Choroid plexus epithelial cell (primary cell): ENCODE measurements at regions not wholly inside any gene's neighbourhood (a gene's known extent, or its start where the extent isn't known, plus 50 kb on each side); places are given as distances from the start of the nearest gene placed in this dataset.

Experiments
- DNase-seq: peaks from one replicate; pipeline ENCODE4 v3.0.0-alpha.2; 2010; ENCODE audit warnings: low read depth
- H3K4me3 ChIP-seq: 2 replicates; pipeline ENCODE4 v1.5.1; 2011; ENCODE audit warnings: low read depth, mild to moderate bottlenecking, control low read depth, low read length, moderate library complexity
- TF ChIP-seq, protein P1 (sequence below): conservative IDR thresholded peaks from 2 replicates; pipeline ENCODE4 v1.5.1; 2011; ENCODE audit warnings: low read depth, mild to moderate bottlenecking, control low read depth, inconsistent platforms, low read length, moderate library complexity

DNA sequence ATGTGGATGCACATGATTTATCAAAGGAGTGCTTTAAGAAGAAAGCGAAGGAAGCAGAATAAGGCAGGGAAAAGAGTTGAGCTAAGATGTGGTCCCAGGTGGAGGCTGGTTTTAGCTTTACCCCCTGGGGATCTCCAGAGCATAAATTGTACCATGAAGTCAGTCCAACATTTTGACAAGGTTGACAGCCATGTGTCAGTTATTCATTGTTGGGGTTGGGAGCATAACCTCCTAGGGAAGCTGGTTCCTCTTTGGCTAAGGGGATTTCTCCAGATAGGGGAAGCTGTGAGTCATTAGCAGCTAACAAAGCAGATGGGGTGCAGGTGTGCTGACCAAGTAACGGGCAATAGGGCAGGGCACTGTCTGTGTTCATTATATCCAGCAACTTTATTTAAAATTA, 123.7 kb upstream of the IGSF10 start:
- peak; percentile 23 for DNase-seq
- H3K4me3 ChIP-seq, result no peak overlapping the region
- TF ChIP-seq, protein P1, sequence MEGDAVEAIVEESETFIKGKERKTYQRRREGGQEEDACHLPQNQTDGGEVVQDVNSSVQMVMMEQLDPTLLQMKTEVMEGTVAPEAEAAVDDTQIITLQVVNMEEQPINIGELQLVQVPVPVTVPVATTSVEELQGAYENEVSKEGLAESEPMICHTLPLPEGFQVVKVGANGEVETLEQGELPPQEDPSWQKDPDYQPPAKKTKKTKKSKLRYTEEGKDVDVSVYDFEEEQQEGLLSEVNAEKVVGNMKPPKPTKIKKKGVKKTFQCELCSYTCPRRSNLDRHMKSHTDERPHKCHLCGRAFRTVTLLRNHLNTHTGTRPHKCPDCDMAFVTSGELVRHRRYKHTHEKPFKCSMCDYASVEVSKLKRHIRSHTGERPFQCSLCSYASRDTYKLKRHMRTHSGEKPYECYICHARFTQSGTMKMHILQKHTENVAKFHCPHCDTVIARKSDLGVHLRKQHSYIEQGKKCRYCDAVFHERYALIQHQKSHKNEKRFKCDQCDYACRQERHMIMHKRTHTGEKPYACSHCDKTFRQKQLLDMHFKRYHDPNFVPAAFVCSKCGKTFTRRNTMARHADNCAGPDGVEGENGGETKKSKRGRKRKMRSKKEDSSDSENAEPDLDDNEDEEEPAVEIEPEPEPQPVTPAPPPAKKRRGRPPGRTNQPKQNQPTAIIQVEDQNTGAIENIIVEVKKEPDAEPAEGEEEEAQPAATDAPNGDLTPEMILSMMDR, result no peak

DNA sequence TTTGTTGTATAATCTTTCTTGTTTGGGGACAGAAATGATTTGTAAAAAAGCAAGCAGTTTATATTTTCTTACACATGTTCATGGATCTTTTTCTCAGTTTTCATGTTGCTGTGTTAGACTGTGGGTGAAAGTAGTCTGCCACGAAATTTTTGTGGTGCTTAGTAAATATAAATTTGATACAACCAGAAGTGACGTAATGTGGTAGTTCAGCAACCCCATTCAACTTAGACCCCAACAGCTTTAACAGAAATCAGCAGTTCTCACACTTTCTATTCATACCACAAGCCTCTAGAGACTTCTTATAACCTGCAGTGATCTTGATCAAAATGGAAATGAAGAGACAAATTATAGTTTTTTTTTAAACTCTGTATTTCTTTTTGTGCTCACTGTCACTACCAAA, 120.2 kb upstream of the IGSF10 start:
- DNase-seq, result peak; percentile 62
- H3K4me3 ChIP-seq, result no peak overlapping the region
- TF ChIP-seq, protein P1, result no peak

DNA sequence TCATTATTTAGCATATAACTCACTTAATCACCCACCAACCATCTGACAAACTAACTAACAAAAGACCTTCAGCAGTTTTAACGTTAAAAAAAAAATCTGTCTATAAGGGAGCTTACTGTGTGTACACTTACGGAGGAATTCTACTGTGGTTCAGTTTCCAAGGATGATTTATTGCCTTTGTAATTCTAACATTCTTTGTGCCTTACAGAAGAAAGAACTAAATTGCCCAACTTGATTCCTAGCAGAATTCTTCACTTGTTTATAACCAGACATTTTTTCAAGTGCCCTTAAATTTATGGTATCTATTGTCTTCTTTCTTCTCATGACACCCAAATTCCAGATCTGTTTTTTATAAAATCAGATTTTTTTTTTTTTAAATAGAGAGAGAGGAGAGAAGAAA, 119.7 kb upstream of the IGSF10 start:
- TF ChIP-seq, protein P1, result no peak
- peak; percentile 93 for DNase-seq
- no peak overlapping the region for H3K4me3 ChIP-seq

DNA sequence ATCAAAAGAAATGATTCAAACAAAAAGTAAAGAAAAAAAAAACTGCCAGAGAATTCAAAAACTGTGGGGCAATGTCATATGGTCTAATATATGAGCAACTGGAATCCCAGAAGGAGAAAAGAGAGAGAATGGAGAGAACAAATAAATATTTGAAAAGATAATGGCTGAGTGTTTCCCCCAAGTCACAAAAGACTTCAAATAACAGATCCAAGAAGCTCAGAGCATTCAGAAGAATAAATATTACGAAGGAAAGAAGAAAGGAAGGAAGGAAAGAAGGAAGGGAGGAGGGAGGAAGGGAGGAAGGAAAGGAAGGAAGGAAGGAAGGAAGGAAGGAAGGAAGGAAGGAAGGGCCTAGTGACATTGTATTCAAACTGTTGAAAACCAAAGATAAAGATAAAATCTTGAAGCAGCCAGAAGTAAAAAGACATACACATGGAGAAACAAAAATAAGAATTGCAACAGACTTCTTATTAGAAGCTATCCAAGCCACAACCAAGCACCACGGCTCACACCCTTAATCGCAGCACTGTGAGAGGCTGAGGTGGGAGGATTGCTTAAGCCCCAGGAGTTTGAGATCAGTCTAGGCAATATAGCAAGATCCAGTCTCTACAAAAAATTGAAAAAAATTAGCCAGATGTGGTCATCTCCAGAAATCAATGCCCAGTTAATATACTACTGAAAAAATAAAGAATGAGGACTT, 118.9 kb upstream of the IGSF10 start:
- peak; percentile 75 for DNase-seq
- TF ChIP-seq, protein P1, result no peak
- no peak overlapping the region for H3K4me3 ChIP-seq

DNA sequence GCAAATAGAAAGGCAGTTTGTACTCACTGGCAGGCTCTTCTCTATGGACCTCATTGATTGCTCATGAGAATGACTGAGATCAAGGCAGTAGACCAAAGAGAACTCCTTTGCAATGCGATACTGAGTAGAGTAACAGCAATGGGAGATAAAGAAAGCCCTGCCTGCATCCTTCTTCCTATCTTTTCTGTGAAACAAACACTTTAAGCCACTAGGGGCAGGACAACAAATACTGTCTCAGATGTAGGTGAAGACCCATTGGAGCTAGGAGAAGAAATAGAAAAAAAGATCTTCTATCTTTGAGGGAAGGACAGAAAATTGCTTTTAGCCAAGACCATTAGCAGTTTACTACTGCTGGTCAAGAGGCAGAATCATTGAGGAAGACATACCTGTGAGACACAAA, 117.6 kb upstream of the IGSF10 start:
- no peak overlapping the region for H3K4me3 ChIP-seq
- TF ChIP-seq, protein P1, result no peak
- no peak for DNase-seq

DNA sequence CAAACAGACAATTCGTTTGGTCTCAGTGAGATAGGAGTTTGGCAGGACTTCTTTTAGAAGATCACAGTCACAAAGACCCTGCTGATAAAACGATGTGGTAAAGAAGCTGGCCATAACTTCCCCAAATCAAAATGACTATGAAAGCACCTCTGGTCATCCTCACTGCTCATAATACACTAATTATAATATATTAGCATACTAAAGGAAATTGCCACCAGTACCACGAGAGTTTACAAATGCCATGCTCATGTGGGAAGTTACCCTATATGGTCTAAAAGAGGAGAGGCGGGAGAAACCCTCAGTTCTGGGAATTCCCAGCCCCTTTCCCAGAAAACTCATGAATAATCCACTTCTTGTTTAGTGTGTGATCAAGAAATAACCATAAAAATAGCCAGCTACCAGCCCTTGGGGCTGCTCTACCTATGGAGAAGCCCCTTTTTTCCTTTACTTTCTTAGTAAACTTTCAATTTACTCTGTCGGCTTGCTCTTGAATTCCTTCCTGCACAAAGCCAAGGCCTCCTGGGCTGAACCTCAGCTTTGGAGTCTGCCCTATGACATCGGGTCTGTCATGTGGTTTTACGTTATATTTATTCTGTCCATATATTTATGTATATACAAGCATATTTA, 115.8 kb upstream of the IGSF10 start:
- no peak for DNase-seq
- no peak overlapping the region for H3K4me3 ChIP-seq
- TF ChIP-seq, protein P1, result no peak

DNA sequence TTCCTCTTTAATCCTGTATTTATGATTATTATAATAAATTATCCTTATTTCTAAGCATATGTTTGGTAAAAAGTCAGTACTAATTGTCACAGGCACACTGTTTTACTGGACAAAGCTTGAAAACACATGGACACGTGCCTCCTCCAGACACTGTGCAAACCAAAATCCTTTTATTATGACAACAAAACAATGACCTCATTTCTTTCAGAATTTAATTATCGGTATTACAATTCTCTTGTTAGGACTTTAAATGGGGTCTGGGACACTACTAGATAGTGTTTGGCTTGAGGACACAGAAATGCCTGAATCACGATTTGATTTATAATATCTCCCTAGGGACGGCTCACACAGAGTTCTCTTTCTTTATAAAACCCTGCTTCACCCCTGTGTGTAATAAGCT, 107.3 kb upstream of the IGSF10 start:
- no peak overlapping the region for H3K4me3 ChIP-seq
- no peak for DNase-seq
- TF ChIP-seq, protein P1, result no peak
